ENCODE measurements at regions not wholly inside any gene's neighbourhood (a gene's known extent, or its start where the extent isn't known, plus 50 kb on each side); places are given as distances from the start of the nearest gene placed in this dataset.
"Not testable (repeated sequence)": the region's sequence is repeated elsewhere in the genome, so short reads cannot be mapped to it uniquely, and the experiment has no call there.

DNA sequence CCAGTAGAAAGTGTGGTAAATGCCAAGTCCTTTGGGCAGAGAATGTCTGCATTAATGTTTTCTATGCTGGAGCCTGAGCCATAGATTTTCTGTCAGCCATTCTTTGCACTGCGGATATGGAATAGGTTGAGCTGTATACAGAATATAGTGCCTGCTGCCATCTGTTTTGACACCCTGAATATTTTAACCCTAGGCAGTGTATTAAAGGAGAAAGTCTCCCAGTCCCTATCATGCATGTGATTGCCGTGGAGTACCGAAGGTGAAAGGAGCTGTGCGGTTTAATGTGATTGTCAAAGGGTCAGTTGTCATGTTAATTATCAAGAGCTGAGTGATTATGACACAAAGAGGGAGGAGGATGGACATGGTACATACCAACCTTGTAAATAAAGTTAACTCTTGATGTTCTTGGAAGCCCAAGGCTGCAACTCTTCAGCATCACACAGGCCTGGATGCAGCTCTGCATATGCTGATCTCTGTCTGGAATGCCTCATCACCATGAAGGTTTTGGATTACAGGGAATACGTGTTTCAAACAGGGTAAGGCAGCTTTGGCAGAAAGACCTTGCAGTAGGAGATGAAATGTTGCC lies 247.1 kb upstream of the ELAVL2 start:
- no peak for DNase-seq (ENCODE audit: low spot score)

DNA sequence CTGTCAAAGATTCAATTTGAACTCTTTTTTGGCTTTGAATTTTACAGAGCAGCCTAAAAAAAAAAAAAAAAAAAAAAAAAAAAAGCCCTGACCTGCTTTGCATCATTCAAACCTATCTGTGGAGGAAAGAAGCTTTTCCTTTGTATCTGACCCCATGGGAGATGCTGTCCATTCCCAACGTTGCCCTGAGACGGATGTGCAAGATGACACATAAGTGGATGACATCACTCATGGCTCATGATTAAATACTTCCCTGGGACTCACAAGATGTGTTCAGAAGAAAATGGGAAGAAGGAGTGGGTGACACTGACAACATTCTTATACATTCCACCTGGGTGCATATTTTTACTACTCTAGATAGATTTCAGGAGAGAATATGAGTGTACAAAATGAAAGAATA lies 245.7 kb upstream of the ELAVL2 start:
- no peak for DNase-seq (ENCODE audit: low spot score)

DNA sequence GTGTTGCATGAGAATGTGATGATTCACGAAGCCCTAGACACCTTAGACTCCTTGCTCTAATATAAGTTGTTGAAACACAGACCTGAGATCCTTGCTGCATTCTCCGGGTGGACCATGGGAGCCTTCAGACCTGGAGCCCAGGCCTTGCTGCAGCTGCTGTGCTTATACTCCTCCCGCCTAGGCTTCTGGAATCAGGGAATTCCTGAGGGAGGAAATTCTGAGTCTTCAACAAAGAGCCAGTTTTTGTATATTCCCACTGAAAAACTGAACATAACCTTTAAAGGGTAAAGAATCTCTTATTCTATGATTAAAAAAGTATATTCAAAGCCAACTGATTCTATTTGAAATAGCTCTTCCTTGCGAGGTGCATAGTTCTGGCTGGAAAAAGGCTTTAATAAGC lies 245.1 kb upstream of the ELAVL2 start:
- DNase-seq (ENCODE audit: low spot score): no peak

DNA sequence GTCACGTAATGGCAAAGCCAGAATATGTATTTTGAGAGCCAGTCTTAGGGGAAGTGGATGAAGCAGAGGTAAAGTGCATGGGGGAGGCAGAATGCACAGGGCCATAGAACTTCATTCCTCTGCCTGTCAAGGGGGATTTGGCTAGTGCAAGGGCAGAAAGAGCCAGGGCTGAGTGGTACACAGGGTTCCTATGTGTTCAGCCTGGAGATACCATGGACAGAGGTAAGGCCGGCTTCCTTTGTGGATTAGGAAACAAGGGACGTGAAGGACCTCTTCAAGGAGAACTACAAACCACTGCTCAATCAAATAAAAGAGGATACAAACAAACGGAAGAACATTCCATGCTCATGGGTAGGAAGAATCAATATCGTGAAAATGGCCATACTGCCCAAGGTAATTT lies 241.1 kb upstream of the ELAVL2 start:
- not testable (repeated sequence) for DNase-seq (ENCODE audit: low spot score)

DNA sequence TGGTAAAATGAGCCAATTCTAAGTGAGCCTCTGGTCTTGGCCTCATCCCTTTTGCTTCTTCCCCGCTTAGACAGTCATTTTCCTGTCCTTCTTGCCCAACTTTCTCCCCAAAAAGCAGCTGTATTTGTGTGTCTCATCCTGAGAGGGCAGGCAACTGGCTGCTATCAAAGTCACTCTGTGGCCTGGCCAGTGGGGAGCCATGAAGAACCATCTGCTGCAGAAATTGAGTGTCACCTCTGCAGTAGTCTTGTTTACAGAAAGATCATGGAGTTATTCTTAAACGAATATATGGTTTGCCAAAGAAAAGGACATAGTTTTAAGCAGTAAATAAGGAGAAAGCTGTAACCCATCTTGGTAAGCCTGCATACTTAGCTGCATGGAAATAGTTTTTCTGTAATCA lies 233.6 kb upstream of the ELAVL2 start:
- DNase-seq (ENCODE audit: low spot score): no peak

DNA sequence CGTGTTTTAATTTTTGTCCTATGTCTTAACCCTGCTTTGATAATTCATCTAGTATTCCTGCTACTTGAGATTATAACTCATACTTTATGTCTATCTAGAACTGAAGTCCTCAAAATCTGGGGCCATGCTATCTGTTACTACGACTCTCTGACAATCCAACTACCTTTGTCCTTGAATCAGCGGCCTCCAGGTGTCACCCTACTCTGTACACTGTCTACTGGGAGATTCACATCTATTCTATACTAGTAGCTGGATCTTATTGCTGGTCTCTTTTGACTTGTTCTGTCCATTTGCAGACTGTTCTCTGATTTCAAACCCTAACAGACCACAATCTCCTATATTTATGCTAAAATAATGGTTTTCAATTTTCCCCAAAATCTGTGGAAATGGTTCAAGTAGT lies 225.5 kb upstream of the ELAVL2 start:
- DNase-seq (ENCODE audit: low spot score): no peak

DNA sequence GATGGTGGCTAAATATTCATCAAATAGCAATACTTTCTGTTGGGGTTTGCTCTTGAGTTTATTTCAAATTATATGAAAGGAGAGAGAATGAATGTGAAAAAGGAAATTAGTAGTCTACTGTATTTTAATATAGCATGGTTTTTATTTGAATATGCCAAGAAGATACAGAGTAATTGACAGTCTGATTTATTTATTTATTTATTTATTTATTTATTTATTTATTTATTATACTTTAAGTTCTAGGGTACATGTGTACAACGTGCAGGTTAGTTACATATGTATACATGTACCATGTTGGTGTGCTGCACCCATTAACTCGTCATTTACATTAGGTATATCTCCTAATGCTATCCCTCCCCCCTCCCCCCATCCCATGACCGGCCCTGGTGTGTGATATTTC lies 224.2 kb upstream of the ELAVL2 start:
- DNase-seq (ENCODE audit: low spot score): not testable (repeated sequence)

DNA sequence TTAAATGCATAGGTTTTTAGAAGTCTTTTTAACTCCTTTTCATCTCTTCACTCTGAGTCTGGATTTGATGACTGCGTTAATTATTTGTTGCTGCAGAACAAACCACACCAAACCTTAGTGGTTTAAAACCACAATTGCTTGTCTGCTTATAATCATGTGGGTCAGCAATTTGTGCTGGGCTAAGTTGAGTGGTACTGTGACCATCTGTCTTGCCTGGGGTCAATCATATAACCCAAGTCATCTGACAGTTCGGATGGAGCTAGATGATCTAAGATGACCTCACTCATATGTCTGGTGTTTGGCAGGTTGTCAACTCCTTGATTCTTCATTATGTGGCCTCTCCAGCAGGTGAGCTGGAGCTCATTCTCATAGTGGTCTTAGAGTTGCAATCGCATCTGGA lies 219.1 kb upstream of the ELAVL2 start:
- no peak for DNase-seq (ENCODE audit: low spot score)

DNA sequence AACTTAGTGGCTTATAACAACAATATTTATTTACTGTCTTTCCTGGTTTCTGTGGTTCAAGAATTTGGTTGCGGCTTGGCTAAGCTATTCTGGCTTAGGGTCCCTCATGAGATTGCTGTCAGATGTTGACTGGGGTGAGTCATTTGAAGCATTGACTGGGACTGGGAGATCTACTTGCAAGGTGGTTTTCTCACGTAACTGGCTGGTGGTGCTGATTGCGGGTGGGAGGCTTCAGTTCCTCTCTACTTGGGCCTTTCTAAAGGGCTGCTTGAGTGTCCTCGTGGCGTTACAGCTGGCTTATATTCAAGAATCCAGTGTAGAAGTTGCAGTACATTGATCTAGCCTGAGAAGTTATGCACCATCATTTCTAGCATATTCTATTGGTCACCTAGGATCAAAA lies 218.5 kb upstream of the ELAVL2 start:
- no peak for DNase-seq (ENCODE audit: low spot score)

DNA sequence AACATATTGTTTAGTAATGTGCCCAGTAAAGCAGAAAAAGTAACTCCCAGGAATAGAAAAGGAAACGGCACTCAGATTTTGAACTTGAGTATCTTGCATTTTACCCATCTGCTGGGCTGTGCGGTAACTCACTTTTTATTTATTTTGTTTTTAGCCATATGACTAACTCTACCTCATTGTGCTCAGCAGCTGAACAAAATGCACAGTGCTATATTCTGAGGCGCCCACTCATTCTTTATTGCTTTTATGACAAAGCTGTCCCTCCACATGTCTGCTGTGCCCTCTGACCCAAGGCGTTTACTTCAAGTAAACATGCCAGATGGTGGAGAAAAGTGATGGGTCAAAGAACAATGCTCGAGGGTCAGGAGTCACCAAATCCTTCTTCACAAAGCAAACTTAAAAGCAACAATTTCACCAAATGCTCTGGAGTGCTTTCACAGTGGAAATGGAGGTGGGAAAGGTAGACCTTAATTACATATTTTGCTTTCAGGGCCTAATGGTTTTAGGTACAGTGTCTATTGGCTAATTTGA lies 215.2 kb upstream of the ELAVL2 start:
- no peak for DNase-seq (ENCODE audit: low spot score)

DNA sequence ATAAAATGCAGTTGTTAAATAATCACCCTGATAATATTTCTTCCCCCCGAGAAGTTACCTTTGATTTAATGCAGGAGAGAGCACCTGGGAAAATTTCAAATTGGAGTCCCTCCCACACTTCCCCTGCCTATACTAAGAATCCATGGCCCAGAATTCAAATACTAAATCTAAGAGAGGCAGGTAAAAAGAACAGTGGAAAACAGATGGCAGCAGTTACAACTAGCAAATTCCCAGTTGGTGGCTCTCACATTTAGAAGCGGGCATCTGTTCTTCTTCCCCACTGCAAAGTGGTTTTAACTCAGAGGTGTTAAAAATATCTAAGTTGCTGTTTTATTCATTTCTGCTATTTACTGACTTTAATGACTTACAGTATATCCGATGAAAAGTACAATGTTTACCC lies 210.4 kb upstream of the ELAVL2 start:
- no peak for DNase-seq (ENCODE audit: low spot score)

DNA sequence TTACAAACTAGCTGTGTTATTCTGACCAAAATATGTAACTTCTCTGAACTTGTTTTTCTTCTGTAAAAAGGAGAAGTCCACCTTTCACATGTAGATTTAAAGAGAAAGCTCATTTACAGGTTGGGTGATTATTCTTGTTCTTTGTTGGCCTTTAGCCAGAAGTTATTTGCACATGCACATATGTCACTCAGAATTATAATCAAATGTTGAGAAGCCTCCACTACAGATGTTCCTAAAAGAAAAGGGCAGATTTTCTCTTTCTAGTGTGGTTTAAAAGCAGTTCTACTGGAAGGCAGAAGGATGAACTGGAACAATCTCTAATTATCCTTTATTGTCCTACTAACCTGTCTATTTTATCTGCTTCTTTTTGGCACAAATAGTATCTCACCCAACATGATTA lies 209.8 kb upstream of the ELAVL2 start:
- no peak for DNase-seq (ENCODE audit: low spot score)

DNA sequence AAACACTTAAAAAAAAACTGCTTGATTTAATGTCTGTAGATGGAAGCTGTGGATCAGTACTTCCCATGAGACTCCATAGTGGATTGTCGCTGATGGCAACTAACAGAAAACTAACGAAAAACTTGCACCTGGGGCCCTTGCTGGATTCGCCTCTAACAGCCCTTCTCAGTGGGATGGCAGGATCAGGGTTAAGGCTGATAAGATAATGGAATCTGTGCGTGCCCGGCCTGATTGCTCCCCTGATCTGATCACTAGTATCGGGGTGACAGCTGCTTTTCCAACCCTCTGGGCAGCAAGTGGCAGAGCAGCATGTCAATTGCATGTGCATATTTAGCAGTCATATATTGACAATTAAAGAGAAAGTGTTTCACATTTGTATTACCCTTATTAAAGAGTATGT lies 185.8 kb upstream of the ELAVL2 start:
- DNase-seq (ENCODE audit: low spot score): no peak

DNA sequence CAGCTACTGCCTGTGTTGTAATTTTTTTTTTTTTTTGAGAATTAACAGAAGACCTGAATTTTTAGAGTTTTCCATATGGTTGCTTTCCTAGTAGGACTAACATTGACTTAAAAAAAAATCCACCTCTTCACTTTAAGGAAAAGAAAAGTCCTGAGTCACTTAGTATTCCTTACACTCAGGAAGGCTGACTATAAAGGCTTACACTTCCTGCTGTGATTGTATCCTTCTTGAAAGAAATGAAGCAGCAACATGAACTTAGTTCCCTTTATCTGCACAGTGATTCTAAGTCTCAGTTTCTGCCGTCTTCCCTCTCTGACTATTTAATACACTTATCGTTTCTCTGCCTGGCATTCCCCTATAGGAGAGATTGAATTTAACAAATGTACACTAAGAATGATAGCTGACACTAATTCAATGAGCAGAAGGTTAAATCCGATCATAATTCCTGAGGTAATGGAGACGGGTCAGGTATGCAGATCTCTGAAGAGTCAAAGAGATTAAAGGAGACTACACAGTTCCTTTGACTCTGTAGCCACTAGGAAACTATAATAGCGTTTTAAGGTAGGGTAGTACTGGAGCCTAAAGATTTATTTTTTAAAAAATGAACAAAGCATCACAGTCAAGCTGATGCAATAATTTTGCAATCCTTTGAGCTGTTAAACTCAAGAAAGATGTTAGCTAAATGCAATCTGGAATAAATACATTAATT lies 185.1 kb upstream of the ELAVL2 start:
- DNase-seq (ENCODE audit: low spot score): no peak

DNA sequence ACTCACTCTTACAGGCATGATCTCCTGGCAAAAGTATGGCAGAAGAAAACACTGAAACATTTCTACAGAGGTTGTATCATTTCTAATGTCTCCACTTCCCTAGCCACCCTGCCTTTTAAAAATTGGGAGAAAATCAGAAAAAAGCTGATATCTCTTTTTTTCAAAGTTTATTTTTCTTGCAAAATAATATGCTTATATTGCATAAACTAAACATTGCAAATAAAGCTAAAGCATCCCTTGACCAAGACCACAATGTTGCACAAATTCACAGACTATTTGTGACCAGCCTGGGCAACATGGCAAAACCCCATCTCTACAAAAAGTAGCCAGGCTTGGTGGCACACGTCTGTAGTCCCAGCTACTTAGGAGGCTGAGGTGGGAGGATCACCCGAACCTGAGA lies 183.3 kb upstream of the ELAVL2 start:
- no peak for DNase-seq (ENCODE audit: low spot score)

DNA sequence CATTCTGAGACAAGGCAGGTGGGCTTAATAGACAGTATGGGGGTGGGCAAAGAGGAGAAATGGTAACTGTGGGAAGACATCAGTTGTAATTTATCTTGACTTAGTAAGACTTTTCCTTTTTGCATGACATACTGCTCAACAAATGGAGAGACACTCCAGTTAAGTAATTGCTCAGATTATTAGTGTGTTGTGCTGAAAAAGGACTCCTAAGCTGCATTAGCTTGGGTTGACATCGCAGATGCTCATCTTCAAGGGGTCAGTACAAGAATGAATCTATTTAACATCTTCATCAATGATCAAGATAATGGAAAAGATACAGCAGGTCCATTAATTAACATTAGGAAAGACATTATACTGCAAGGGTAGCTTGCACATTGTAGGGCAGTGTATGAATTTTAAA lies 181.1 kb upstream of the ELAVL2 start:
- DNase-seq (ENCODE audit: low spot score): no peak

DNA sequence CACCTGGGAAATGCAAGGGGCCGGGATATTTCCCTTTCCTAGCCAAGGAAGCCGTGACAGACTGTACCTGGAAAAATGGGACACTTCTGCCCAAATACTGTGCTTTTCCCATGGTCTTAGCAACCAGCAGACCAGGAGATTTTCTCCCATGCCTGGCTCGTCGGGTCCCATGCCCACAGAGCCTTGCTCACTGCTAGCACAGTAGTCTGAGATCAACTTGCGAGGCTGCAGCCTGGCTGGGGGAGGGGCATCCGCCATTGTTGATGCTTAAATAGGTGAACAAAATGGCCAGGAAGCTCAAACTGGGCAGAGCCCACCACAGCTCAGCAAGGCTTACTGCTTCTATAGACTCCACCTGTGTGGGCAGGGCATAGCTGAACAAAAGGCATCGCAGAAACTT lies 165.8 kb upstream of the ELAVL2 start:
- peak; percentile 76 for DNase-seq (ENCODE audit: low spot score)

DNA sequence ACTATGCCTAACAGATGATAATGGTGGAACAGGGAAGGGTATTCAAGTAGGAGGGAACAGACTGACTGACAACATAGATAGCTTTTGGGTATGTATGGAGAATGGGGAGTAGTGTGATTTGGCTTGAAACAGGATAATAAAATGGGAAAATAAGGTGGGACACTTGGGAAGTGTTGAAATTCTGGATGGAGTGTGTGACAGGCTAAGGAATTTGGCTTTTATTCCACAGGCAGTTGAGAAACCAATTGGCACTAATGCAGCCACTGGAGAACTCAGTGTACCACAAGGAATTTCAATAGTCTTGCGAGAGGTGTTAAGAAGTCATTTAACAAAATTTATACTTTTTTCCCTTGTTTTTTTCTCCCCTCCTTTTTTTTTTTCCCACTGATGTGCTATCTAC lies 153.5 kb upstream of the ELAVL2 start:
- DNase-seq (ENCODE audit: low spot score): no peak

DNA sequence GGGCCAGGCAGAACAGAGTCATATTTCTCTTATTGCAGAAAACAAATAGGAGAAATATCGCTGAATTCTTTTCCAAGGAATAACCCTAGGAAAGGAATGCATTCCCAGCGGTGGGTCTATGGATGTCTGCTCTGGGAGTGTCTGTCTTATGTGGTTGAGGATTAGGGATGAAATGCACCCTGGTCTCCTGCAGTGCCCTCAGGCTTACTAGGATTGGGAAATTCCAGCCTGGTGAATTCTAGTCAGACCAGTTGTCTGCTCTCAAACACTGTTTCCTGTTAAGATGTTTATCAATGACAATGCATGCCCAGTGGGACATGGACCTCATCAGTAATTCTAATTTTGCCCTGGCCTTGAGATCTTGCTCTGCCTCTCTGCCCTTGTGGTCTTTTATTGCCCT lies 136.1 kb upstream of the ELAVL2 start:
- no peak for DNase-seq (ENCODE audit: low spot score)

DNA sequence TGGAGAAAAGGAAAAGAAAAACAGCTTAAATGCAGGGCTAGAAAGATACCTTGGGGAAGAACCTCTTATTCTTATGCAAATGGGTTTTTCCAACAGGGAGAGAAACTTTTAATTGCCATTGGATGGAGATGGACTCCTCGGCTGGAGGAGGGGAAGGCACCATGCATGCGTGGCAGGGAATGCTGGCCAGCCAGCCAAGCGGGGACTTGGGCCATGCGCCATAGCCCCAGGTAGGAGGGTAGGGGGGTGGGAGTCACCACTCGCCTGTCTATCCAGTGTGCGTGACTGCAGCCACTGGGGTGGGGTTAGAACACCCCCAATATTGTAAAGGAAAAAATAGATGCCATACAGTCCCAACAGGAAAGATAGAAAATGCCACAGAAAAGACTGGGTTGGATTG lies 119.9 kb upstream of the ELAVL2 start:
- DNase-seq (ENCODE audit: low spot score): no peak

DNA sequence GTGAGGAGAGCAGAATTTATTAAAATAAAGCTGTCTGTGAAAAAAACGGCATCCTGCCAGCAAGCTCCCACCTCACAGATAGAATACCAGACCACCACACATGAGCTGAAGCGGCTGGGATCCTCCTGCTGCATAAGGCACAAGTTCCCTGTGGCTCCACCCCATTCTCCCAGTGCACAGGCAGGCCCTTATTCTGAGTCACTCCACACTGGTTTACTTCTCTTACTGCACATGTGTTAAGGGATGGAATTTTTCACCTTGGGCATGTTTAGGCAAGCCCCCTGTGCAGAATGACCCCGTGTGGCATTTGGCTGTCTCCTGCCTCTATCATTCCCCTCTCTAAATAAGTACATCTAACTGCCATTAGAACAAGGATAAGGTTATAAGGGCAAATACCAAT lies 115.0 kb upstream of the ELAVL2 start:
- DNase-seq (ENCODE audit: low spot score): no peak

DNA sequence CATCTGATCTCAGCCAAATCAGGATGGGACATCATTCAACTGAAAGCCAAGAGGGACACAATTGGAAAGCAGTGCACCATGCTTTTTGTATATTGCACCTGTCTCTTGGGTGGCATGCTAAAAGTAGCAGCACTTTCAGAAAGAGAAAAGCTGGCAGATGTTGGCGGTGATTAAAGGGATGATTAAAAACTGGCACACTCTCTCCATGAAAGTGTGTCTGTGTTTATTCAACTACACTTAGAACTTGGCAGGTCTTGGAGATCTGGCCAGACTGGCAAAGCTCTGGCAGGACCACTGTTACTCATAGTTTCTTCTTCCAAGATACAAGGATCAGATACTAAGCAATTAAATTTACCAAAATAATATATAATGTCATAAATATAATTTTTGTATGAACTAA lies 112.9 kb upstream of the ELAVL2 start:
- no peak for DNase-seq (ENCODE audit: low spot score)

DNA sequence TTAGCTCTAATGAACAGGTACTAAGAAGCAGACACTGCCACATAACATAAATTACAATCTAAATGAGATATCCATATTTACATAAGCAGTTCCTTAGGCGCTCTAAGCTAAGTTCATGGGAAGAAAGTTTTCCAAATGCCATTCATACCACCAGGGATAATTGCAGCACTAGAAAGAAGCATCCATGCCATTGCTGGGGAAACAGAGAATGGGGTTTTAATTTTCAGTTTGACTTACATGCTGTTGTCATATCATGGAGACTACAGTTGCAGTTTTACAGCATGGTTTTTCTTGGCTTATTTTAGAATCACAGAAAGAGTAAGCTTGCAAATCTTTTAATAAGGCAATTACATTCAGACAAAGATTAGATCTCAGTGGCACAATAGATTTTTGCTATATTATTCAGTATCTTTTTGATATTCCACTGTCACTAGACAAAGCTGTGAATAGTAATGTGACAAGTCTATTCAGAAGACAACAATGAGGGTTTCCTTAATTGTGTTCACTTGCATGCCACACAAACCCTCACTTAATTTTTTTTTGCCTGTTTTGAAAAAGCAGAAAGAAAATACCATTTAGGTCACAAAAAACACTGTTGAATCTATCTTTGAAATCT lies 108.4 kb upstream of the ELAVL2 start:
- DNase-seq (ENCODE audit: low spot score): no peak
